Suppressor macrophage treated with lipopolysaccharide for 1 hour (primary cell): ENCODE measurements at regions not wholly inside any gene's neighbourhood (a gene's known extent, or its start where the extent isn't known, plus 50 kb on each side); places are given as distances from the start of the nearest gene placed in this dataset.
"Not testable (repeated sequence)": the region's sequence is repeated elsewhere in the genome, so short reads cannot be mapped to it uniquely, and the experiment has no call there.

Experiments used
- DNase-seq, 3 donors: peaks; one replicate each; pipeline ENCODE4 v3.0.0-alpha.2; 2020 to 2022

GRCh38 chr6:28585335-28585734, 59.7 kb downstream of the GPX5 start:
- no peak for DNase-seq

DNA sequence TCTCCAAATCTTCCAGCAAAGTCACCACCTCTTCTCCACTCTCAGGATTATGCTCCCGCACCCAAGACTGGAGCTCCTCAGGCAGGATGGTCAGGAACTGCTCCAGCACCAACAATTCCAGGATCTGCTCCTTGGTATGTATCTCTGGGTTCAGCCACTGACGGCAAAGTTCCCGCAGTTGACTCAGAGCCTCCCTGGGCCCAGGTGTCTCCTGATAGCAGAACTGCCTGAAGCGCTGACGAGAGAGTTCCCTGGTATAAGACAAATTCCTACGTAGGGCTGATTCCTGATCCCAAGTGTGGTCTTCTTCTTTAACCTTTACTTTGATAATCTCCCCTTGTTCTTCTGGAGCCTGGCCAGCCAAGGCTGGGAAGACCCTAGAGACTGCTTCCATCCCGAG, 60.6 kb downstream of the GPX5 start:
- DNase-seq = no peak

DNA sequence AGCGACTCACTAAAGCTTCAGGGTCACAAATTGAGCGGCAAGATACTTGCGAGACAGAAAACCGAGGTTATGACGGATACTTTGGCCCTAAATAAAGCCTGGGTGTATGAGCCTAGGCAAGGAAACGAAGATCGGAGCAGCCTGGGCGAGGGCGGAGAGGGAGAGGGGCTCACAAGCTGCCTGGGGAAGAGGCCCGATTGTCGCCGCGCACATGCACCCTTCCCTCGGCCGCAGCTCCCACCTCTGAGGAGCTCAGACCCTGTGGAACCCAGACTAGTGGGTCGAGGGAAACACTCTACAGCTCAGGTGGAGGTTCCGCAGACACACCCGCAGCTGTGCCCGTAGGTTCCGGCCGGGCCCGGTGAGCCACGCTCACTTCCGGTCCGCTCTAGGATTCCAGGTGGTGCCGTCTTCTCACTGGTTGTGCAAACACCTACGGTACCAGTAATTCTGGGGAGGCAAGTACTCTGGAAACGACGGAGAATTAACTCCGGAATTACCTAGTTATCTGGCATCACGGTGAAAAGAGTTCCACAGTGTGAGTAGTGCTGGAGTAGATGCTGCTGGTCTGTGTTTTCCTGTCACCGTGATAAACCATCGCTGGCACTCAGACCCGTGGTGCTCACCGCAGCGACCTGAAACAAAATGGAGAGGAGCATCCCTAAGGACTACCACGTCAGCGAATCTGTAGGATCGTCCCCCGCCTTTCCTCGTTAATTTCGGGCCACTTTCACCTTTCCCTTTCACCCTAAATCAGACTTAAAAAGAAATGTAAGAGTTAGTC, 61.5 kb downstream of the GPX5 start:
- no peak for DNase-seq

DNA sequence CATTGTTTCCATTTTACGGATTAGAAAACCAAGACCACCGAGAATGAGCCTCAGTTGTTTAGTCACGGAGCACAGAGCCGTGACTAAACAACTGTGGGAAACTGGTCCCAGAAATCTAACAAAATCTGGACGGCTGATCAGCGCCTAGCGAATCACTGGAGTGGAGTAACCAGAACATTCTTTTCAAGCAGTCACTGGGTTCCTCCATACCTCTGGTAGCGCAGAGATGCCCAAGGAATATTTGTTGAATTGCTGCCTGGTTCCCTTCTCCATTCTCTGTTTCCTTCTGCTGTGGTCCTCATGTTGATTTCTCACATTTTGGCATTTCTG, 62.0 kb downstream of the GPX5 start:
- DNase-seq = no peak

GRCh38 chr6:28588666-28589065, 63.0 kb downstream of the GPX5 start:
- DNase-seq = no peak

- peak in 2 of 3 donors; percentile 22 to 26 for DNase-seq
These were observed 63.7 kb downstream of the GPX5 start for GRCh38 chr6:28589234-28589956.

GRCh38 chr6:28589957-28590349, 64.3 kb downstream of the GPX5 start:
- no peak for DNase-seq

GRCh38 chr6:28597217-28597835, 71.6 kb downstream of the GPX5 start:
- DNase-seq = no peak

DNA sequence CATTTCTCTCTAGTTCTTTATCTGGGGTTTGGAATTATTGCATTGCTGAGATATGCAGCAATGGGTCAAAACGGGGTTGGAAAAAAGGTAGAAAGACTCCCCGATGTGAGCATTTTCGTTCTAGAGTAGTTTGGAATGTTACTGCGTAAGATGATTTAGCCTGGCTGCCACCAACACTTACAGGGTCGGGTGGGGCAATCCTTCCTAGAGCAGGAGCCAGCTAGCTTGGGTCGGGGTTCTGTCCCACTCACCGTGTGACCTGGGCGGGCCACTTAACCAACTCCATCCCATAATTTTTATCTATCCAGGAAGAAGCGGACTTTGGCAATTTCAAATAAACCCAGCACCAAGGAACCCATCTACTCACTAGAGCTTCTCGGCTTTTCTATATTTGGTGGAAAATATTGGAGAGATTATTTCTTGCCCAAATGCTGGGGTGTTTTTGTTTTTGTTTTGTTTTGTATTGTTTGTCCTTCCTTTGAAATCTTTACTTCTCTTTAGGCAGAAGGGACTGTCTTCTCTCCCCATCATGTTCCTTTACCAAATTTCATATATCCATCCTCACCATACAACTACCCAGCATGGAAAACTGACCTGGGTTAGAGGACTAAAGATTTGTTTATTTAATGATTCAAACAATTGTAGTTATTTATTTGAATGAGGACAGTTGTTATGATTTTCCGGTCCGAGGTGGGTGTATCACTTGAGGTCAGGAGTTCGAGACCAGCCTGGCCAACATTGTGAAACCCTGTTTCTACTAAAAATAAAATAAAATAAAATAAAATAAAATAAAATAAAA, 72.4 kb downstream of the GPX5 start:
- DNase-seq = no peak

GRCh38 chr6:28598757-28599686, 73.3 kb downstream of the GPX5 start:
- no peak for DNase-seq

DNA sequence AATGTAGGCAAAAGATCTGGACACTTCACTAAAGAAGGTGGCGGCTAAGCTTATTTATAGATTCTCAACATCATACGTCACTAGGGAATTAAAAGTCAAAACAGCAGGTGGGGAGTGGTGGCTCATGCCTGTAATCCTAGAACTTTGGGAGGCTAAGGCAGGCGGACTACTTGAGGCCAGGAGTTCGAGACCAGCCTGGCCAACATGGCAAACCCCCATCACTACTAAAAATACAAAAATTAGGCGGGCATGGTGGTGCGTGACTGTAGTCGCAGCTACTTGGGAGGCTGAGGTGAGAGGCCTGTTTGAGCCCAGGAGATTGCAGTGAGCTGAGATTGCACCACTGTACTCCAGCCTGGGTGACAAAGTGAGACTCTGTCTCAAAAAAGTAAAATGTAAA, 74.6 kb downstream of the GPX5 start:
- DNase-seq = no peak

- DNase-seq = no peak
These were observed 78.2 kb downstream of the GPX5 start for GRCh38 chr6:28603891-28604290.

GRCh38 chr6:28606424-28607391, 81.0 kb downstream of the GPX5 start:
- DNase-seq = no peak

DNA sequence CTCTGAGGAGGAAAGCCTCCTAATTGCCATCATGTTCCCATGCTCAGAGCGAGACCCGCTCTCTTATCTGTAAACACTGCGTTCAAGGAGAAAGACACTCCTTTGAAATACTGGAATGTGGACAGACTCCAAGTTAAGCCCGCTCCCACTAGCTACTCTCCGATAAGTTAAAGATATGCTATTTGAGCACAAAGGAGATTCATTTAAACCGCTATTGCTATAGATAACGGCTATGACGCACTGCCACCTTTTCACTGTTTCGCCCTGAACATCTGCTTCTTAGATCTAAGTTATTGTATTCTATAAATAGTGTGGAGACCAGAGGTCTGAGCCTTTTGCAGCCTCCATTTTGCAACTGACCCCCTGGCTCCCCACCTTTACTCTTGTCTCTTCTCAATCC, 82.3 kb downstream of the GPX5 start:
- DNase-seq = no peak

- DNase-seq = no peak
These were observed 84.0 kb downstream of the GPX5 start for GRCh38 chr6:28609672-28610071.

GRCh38 chr6:28615616-28615954, 89.9 kb downstream of the GPX5 start:
- DNase-seq = no peak

DNA sequence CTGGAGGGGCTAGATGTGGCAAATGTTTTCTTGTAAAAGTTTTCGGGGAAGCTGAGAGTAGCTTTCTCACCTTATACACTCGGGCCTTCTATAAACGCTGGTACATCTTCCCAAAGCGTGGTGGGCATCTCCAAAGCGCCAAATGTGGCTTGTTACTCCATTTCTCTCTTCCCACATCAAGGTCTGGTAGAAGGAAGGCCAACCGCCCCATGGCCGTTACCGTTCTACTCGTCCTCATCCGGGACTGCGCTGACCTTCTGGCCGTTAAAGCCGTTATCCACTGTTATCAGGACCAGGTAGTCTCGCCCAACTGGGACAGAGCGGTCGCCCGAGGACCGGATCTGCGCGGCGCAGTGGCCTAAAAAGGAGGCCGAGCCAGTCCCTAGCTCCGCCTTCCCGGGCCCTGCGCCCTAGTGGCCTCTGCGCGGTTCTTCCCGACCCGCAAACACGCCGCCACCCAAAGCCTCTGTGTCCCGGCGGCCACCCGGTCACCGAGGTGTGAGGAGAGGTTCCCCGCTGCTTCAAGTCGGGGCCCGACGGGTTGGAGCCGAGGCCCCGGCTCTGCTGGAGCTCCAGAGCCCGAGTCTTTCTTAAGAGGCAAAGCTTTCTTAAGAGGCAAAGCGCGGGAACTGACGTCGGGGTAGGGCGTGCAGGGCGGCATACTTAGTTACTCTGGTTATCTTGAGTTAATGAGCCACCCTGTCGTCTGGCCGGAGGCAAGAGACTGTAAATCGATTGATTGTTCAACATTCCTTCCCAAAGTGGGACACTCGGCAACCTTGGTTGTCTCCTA, 90.5 kb downstream of the GPX5 start:
- no peak for DNase-seq

GRCh38 chr6:28618898-28619555, 93.3 kb downstream of the GPX5 start:
- no peak for DNase-seq

- not testable (repeated sequence) for DNase-seq
These were observed 95.6 kb downstream of the GPX5 start for GRCh38 chr6:28621268-28621667.

DNA sequence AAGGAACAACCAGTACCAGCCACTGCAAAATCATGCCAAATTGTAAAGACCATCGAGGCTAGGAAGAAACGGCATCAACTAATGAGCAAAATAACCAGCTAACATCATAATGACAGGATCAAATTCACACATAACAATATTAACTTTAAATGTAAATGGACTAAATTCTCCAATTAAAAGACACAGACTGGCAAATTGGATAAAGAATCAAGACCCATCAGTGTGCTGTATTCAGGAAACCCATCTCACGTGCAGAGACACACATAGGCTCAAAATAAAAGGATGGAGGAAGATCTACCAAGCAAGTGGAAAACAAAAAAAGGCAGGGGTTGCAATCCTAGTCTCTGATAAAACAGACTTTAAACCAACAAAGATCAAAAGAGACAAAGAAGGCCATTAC, 97.6 kb downstream of the GPX5 start:
- DNase-seq = not testable (repeated sequence)
